Astrocyte (in vitro differentiated cells and primary cell): ENCODE measurements at regions not wholly inside any gene's neighbourhood (a gene's known extent, or its start where the extent isn't known, plus 50 kb on each side); places are given as distances from the start of the nearest gene placed in this dataset.
"Not testable (repeated sequence)": the region's sequence is repeated elsewhere in the genome, so short reads cannot be mapped to it uniquely, and the experiment has no call there.

Experiments used
- DNase-seq: peaks from one replicate; pipeline ENCODE4 v3.0.0-alpha.2; 2010; ENCODE audit warnings: low read depth
- FAIRE-seq: peaks from 2 replicates; lab custom pipeline; 2011; peaks lifted over from hg19 to GRCh38; lab: Jason Lieb, UNC
- H2AFZ ChIP-seq: 2 replicates; pipeline ENCODE4 v1.6.0; 2012; ENCODE audit warnings: low read depth, low read length, inconsistent platforms
- H3K27ac ChIP-seq: 2 replicates; pipeline ENCODE4 v1.5.1; 2011; ENCODE audit warnings: low read depth, low read length, inconsistent platforms
- H3K27me3 ChIP-seq: 2 replicates; pipeline ENCODE4 v1.6.0; 2011; ENCODE audit warnings: low read length, inconsistent platforms; ENCODE audit not compliant: insufficient read depth
- H3K36me3 ChIP-seq: 2 replicates; pipeline ENCODE4 v1.5.1; 2011; ENCODE audit warnings: low read length, inconsistent platforms; ENCODE audit not compliant: insufficient read depth
- H3K4me1 ChIP-seq: 2 replicates; pipeline ENCODE4 v1.5.1; 2011; ENCODE audit warnings: low read length, inconsistent platforms; ENCODE audit not compliant: insufficient read depth
- H3K4me2 ChIP-seq: 2 replicates; pipeline ENCODE4 v1.6.0; 2012; ENCODE audit warnings: low read length, inconsistent platforms
- H3K4me3 ChIP-seq: 2 replicates; pipeline ENCODE4 v1.5.1; 2011; ENCODE audit warnings: low read depth, mild to moderate bottlenecking, low read length, inconsistent platforms; ENCODE audit not compliant: insufficient read depth
- H3K79me2 ChIP-seq: 2 replicates; pipeline ENCODE4 v1.6.0; 2012; ENCODE audit warnings: mild to moderate bottlenecking, low read length, inconsistent platforms; ENCODE audit not compliant: insufficient read depth
- H3K9ac ChIP-seq: 2 replicates; pipeline ENCODE4 v1.6.0; 2012; ENCODE audit warnings: mild to moderate bottlenecking, low read length, inconsistent platforms
- H3K9me3 ChIP-seq: 2 replicates; pipeline ENCODE4 v1.5.1; 2012; ENCODE audit warnings: low read depth, mild to moderate bottlenecking, low read length, inconsistent platforms; ENCODE audit not compliant: insufficient read depth
- H4K20me1 ChIP-seq: 2 replicates; pipeline ENCODE4 v1.6.0; 2012; ENCODE audit warnings: low read length, inconsistent platforms; ENCODE audit not compliant: insufficient read depth
- H3K27ac Mint-ChIP-seq: one replicate; pipeline ENCODE4 v1.8.0; 2021; ENCODE audit warnings: mild to moderate bottlenecking, mixed read lengths; ENCODE audit not compliant: unreplicated experiment
- H3K27me3 Mint-ChIP-seq: one replicate; pipeline ENCODE4 v1.8.0; 2021; ENCODE audit warnings: low read depth, mixed read lengths; ENCODE audit not compliant: unreplicated experiment
- H3K36me3 Mint-ChIP-seq: one replicate; pipeline ENCODE4 v1.8.0; 2021; ENCODE audit warnings: low read depth, mixed read lengths; ENCODE audit not compliant: unreplicated experiment
- H3K4me1 Mint-ChIP-seq: one replicate; pipeline ENCODE4 v1.8.0; 2021; ENCODE audit warnings: low read depth, mixed read lengths; ENCODE audit not compliant: unreplicated experiment
- H3K4me3 Mint-ChIP-seq: one replicate; pipeline ENCODE4 v1.8.0; 2021; ENCODE audit warnings: mild to moderate bottlenecking, moderate library complexity, mixed read lengths; ENCODE audit not compliant: unreplicated experiment
- H3K9me3 Mint-ChIP-seq: one replicate; pipeline ENCODE4 v1.8.0; 2021; ENCODE audit warnings: mild to moderate bottlenecking, mixed read lengths; ENCODE audit not compliant: unreplicated experiment
- CTCF ChIP-seq: IDR thresholded peaks from 2 replicates; pipeline ENCODE4 v1.5.1; 2011; ENCODE audit warnings: low read depth, mild to moderate bottlenecking, inconsistent platforms, low read length, moderate library complexity; ENCODE audit not compliant: insufficient read depth
- EZH2 ChIP-seq: IDR thresholded peaks from 2 replicates; pipeline ENCODE4 v1.6.1; 2012; ENCODE audit warnings: mild to moderate bottlenecking, low read length, inconsistent platforms; ENCODE audit not compliant: insufficient read depth

GRCh38 chr1:117717980-117718379 lies 112.1 kb downstream of the TENT5C start:
- H3K36me3 ChIP-seq, H3K4me1 Mint-ChIP-seq, H2AFZ ChIP-seq: not testable (repeated sequence)

DNA sequence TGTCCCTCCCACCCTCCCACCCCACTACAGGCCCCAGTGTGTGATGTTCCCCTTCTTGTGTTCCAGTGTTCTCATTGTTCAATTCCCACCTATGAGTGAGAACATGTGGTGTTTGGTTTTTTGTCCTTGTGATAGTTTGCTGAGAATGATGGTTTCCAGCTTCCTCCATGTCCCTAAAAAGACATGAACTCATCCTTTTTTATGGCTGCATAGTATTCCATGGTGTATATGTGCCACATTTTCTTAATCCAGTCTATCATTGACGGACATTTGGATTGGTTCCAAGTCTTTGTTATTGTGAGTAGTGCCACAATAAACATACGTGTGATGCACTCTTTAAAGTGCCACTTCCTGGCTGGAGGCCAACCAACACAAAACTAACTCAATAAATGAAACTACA lies 112.7 kb downstream of the TENT5C start:
- FAIRE-seq, H3K27ac ChIP-seq, H4K20me1 ChIP-seq, H3K4me1 ChIP-seq, H3K27me3 Mint-ChIP-seq, H3K9me3 ChIP-seq, H3K4me3 ChIP-seq, H3K27ac Mint-ChIP-seq, H3K36me3 ChIP-seq, H3K27me3 ChIP-seq, H2AFZ ChIP-seq, H3K4me1 Mint-ChIP-seq, H3K79me2 ChIP-seq, H3K4me2 ChIP-seq, H3K9ac ChIP-seq, H3K36me3 Mint-ChIP-seq, H3K4me3 Mint-ChIP-seq, DNase-seq: not testable (repeated sequence)
- H3K9me3 Mint-ChIP-seq, result peaks cover 34% of the 10 kb centered on the region

More at GRCh38 chr1:117717980-117718379, 112.1 kb downstream of the TENT5C start:
- FAIRE-seq, DNase-seq, H3K27me3 Mint-ChIP-seq, H3K9me3 ChIP-seq, H4K20me1 ChIP-seq, H3K79me2 ChIP-seq, H3K27ac Mint-ChIP-seq, H3K9ac ChIP-seq, H3K4me2 ChIP-seq, H3K27ac ChIP-seq, H3K4me3 ChIP-seq, H3K4me1 ChIP-seq, H3K27me3 ChIP-seq, H3K4me3 Mint-ChIP-seq, H3K36me3 Mint-ChIP-seq: not testable (repeated sequence)
- peaks cover 34% of the 10 kb centered on the region for H3K9me3 Mint-ChIP-seq

GRCh38 chr1:117719004-117719403 lies 113.2 kb downstream of the TENT5C start:
- no peak overlapping the region for H2AFZ ChIP-seq
- no peaks in the 10 kb centered on the region for H3K4me1 ChIP-seq
- H3K27me3 ChIP-seq, result no peaks in the 10 kb centered on the region
- H4K20me1 ChIP-seq, result no peaks in the 10 kb centered on the region
- Mint-ChIP-seq H3K9me3 (peaks cover 34% of the 10 kb centered on the region), H3K27me3 (no peaks in the 10 kb centered on the region), H3K4me1 (no peaks in the 10 kb centered on the region), H3K36me3 (peaks cover 2% of the 10 kb centered on the region), H3K27ac (no peak overlapping the region), H3K4me3 (no peak overlapping the region)
- no peak overlapping the region for H3K4me2 ChIP-seq
- no peaks in the 10 kb centered on the region for H3K9me3 ChIP-seq
- no peak for TF ChIP-seq EZH2
- no peak for TF ChIP-seq CTCF
- H3K9ac ChIP-seq, result no peak overlapping the region
- no peaks in the 10 kb centered on the region for H3K79me2 ChIP-seq
- H3K27ac ChIP-seq, result no peak overlapping the region
- H3K4me3 ChIP-seq, result no peak overlapping the region
- FAIRE-seq (no peak), DNase-seq (no peak)
- H3K36me3 ChIP-seq, result no peaks in the 10 kb centered on the region
